Panc1 (cell line): ENCODE measurements at regions not wholly inside any gene's neighbourhood (a gene's known extent, or its start where the extent isn't known, plus 50 kb on each side); places are given as distances from the start of the nearest gene placed in this dataset.
A peak's percentile ranks its signal among the peaks of the same experiment; 100 is the strongest.

Experiments
- ATAC-seq: fragments of 200-7000 bp; cut with Tn5 transposase; 2 replicates; pipeline ENCODE4 v1.9.1; 2020; ENCODE audit warnings: mild to moderate bottlenecking, moderate library complexity
- BruUV-seq: library from RNA; stranded (reverse); fragments of 400-500 nt; replicated peaks from 2 replicates; lab custom pipeline; 2021; lab: Mats Ljungman, UMichigan
- CTCF ChIA-PET: fragments of 300-600 bp; sonication (Branson Sonifier 250); formaldehyde crosslinking; loops from one replicate; lab custom pipeline; 2022; ENCODE audit warnings: antibody characterized with exemption; lab: Charles Lee
- POLR2A ChIA-PET: fragments of 300-600 bp; sonication (Branson Sonifier 250); formaldehyde crosslinking; loops from one replicate; lab custom pipeline; 2022; ENCODE audit warnings: antibody characterized with exemption; lab: Charles Lee
- DNase-seq: peaks from one replicate; pipeline ENCODE4 v3.0.0-alpha.2; 2010; ENCODE audit warnings: low read depth, low spot score
- H3K27ac ChIP-seq: 2 replicates; pipeline ENCODE4 v1.5.1; 2011; ENCODE audit warnings: mild to moderate bottlenecking, low read length, inconsistent platforms
- H3K27me3 ChIP-seq: fragments of 200-500 bp; sonication (Bioruptor generic); 2 replicates; pipeline ENCODE4 v1.6.0; 2014; ENCODE audit warnings: low read length, inconsistent platforms; ENCODE audit not compliant: control insufficient read depth, insufficient read depth
- H3K36me3 ChIP-seq: fragments of 200-500 bp; sonication (Bioruptor generic); 2 replicates; pipeline ENCODE4 v1.5.1; 2014; ENCODE audit warnings: inconsistent platforms, mild to moderate bottlenecking, low read length, moderate library complexity; ENCODE audit not compliant: control insufficient read depth, insufficient read depth
- H3K4me1 ChIP-seq: 2 replicates; pipeline ENCODE4 v1.5.1; 2011; ENCODE audit warnings: inconsistent platforms, mild to moderate bottlenecking, low read length, moderate library complexity; ENCODE audit not compliant: control insufficient read depth, insufficient read depth
- H3K4me3 ChIP-seq, 2 experiments: 2 replicates each; pipeline ENCODE4 v1.5.1; 2011 to 2012; ENCODE audit warnings: low read depth in 2 of 2, low read length in 2 of 2, mild to moderate bottlenecking in 2 of 2, inconsistent platforms in 1 of 2, moderate library complexity in 1 of 2
- H3K9me3 ChIP-seq: fragments of 200-500 bp; sonication (Bioruptor generic); 2 replicates; pipeline ENCODE4 v1.5.1; 2014; ENCODE audit warnings: low read depth, mild to moderate bottlenecking, inconsistent platforms, low read length, moderate library complexity; ENCODE audit not compliant: control insufficient read depth, insufficient read depth
- POLR2AphosphoS5 ChIP-seq: IDR thresholded peaks from 2 replicates; pipeline ENCODE4 v1.6.1; 2012; ENCODE audit warnings: mild to moderate bottlenecking, low read depth, low read length, moderate library complexity
- SIN3A ChIP-seq: IDR thresholded peaks from 2 replicates; pipeline ENCODE4 v1.6.1; 2012; ENCODE audit warnings: low read depth, mild to moderate bottlenecking, low read length, moderate library complexity, borderline replicate concordance; ENCODE audit not compliant: insufficient read depth
- TCF7L2 ChIP-seq: IDR thresholded peaks from 2 replicates; pipeline ENCODE4 v1.6.1; 2011; ENCODE audit warnings: mild to moderate bottlenecking, low read depth, low read length, inconsistent platforms
- in situ Hi-C: cut with HindIII; loops from 2 replicates; pipeline ENCODE4 v1.10.0; 2016; ENCODE audit warnings: low sequenced_read_pairs, low pct_unique_long_range_greater_than_20kb
- intact Hi-C: fragments of 100-400 bp; cut with micrococcal nuclease; formaldehyde crosslinking; loops from one replicate; pipeline ENCODE4 v1.10.0; 2022; ENCODE audit not compliant: unreplicated experiment
- TF ChIP-seq, protein P1 (sequence below), 2 experiments: IDR thresholded peaks; 2 replicates each; pipeline ENCODE4 v1.6.1; 2011 to 2012; ENCODE audit warnings: low read depth in 2 of 2, control low read depth in 1 of 2, low read length in 1 of 2, mild to moderate bottlenecking in 1 of 2, moderate library complexity in 1 of 2; ENCODE audit not compliant: insufficient read depth in 1 of 2
- TF ChIP-seq, protein P2 (sequence below): fragments of 450-650 bp; IDR thresholded peaks from 2 replicates; pipeline ENCODE4 v1.5.1; 2017; ENCODE audit warnings: mild to moderate bottlenecking

DNA sequence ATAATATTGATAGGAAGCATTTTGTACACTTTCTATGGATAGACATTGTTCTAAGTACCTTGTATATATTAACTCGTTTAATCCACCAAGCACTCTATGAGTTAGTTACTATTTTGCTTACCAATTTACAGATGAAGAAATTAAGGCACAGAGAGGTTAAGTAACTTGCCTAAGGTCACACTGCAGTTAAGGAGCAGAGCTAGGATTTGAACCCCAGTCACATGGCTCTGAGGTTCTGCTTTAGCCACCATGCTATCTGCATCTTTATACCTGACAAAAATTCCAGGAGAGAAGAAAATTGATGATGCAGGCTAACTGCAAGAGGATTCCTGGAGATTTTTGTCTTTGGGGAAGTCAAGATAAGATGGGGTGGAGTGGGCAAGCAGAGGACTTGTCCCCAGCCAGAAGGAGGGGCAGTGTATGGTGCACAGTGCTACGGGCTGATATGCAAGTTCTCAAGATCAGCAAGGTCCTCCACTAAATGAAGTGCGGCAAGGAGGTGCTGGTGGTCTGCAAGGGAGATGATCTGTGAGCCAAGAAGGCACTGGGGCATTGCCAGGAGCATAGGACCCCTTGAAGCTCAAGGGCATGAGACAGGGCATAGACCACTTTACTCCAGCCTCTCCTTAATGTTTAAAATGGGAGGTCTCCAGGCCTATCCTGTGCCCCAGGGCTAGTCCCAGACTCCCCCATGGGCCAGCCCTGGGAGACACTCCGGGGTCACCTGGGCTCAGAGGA is 430.6 kb downstream of the RPS24 start:
- TF ChIP-seq, protein P1, sequence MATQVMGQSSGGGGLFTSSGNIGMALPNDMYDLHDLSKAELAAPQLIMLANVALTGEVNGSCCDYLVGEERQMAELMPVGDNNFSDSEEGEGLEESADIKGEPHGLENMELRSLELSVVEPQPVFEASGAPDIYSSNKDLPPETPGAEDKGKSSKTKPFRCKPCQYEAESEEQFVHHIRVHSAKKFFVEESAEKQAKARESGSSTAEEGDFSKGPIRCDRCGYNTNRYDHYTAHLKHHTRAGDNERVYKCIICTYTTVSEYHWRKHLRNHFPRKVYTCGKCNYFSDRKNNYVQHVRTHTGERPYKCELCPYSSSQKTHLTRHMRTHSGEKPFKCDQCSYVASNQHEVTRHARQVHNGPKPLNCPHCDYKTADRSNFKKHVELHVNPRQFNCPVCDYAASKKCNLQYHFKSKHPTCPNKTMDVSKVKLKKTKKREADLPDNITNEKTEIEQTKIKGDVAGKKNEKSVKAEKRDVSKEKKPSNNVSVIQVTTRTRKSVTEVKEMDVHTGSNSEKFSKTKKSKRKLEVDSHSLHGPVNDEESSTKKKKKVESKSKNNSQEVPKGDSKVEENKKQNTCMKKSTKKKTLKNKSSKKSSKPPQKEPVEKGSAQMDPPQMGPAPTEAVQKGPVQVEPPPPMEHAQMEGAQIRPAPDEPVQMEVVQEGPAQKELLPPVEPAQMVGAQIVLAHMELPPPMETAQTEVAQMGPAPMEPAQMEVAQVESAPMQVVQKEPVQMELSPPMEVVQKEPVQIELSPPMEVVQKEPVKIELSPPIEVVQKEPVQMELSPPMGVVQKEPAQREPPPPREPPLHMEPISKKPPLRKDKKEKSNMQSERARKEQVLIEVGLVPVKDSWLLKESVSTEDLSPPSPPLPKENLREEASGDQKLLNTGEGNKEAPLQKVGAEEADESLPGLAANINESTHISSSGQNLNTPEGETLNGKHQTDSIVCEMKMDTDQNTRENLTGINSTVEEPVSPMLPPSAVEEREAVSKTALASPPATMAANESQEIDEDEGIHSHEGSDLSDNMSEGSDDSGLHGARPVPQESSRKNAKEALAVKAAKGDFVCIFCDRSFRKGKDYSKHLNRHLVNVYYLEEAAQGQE (IDR thresholded peaks at IDR 0.05; ENCODE audit: insufficient read depth in 1 of 2, low read depth in 2 of 2, low read length in 1 of 2), result no peak
- TF ChIP-seq, protein P2, sequence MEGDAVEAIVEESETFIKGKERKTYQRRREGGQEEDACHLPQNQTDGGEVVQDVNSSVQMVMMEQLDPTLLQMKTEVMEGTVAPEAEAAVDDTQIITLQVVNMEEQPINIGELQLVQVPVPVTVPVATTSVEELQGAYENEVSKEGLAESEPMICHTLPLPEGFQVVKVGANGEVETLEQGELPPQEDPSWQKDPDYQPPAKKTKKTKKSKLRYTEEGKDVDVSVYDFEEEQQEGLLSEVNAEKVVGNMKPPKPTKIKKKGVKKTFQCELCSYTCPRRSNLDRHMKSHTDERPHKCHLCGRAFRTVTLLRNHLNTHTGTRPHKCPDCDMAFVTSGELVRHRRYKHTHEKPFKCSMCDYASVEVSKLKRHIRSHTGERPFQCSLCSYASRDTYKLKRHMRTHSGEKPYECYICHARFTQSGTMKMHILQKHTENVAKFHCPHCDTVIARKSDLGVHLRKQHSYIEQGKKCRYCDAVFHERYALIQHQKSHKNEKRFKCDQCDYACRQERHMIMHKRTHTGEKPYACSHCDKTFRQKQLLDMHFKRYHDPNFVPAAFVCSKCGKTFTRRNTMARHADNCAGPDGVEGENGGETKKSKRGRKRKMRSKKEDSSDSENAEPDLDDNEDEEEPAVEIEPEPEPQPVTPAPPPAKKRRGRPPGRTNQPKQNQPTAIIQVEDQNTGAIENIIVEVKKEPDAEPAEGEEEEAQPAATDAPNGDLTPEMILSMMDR, result no peak
- TF ChIP-seq SIN3A (no peak), POLR2AphosphoS5 (no peak), TCF7L2 (no peak)
- DNase-seq (no peak), ATAC-seq (no peak)
- H3K4me3 ChIP-seq, result no peak overlapping the region
- CTCF ChIA-PET, result no interaction called here
- H3K9me3 ChIP-seq, result no peaks in the 10 kb centered on the region
- no peaks in the 10 kb centered on the region for H3K36me3 ChIP-seq
- H3K27me3 ChIP-seq, result no peaks in the 10 kb centered on the region
- no peak overlapping the region for H3K27ac ChIP-seq
- POLR2A ChIA-PET, result no interaction called here
- no TSS peak for BruUV-seq
- H3K4me1 ChIP-seq, result peaks cover 11% of the 10 kb centered on the region
- in situ Hi-C loops, result no loop called here
- intact Hi-C loops, result no loop called here

DNA sequence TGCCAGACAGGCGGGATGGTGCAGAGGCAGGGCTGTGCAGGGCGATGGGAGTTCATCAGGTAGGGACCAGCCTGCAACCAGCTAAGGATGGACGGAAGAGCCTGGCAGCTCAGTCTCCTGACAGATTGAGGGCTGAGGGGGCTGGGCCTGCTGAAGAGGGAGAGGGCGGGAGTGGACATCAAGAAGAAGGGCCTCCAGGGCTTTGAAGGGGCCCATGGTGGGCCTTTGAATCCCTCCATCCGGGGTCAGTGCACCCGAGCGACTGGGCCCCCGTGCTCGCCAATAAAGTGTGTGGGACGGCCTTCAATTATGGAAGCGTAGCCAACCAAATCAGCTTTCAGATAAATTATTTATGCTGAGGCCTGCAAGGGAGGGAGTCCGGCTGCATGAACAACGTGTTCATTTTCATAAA is 431.2 kb downstream of the RPS24 start:
- in situ Hi-C loops (no loop called here), intact Hi-C loops (no loop called here)
- Histone ChIP-seq H3K9me3 (no peaks in the 10 kb centered on the region), H3K27me3 (no peaks in the 10 kb centered on the region), H3K27ac (no peak overlapping the region), H3K36me3 (no peaks in the 10 kb centered on the region), H3K4me1 (peaks cover 5% of the 10 kb centered on the region; the same call in 1 of the 2 replicates), H3K4me3 (no peak overlapping the region)
- BruUV-seq, result no TSS peak
- DNase-seq, result no peak
- TF ChIP-seq, protein P2, result no peak
- no peak for TF ChIP-seq POLR2AphosphoS5
- no peak for TF ChIP-seq TCF7L2
- no peak for TF ChIP-seq SIN3A
- TF ChIP-seq, protein P1 (IDR thresholded peaks at IDR 0.05; ENCODE audit: insufficient read depth in 1 of 2, low read depth in 2 of 2, low read length in 1 of 2), result no peak
- ChIA-PET POLR2A (no interaction called here), CTCF (no interaction called here)
- ATAC-seq, result peak; percentile 61
